Bronchial epithelial cell (primary cell): ENCODE measurements at regions not wholly inside any gene's neighbourhood (a gene's known extent, or its start where the extent isn't known, plus 50 kb on each side); places are given as distances from the start of the nearest gene placed in this dataset.

ENCODE experiments used
- DNase-seq: peaks from one replicate; pipeline ENCODE4 v3.0.0-alpha.2; 2010; ENCODE audit warnings: low read depth
- FAIRE-seq: peaks from 2 replicates; lab custom pipeline; 2011; peaks lifted over from hg19 to GRCh38; lab: Jason Lieb, UNC
- H3K27me3 ChIP-seq: 2 replicates; pipeline ENCODE4 v1.5.1; 2011; ENCODE audit warnings: low read length; ENCODE audit not compliant: control insufficient read depth, insufficient read depth
- H3K36me3 ChIP-seq: 2 replicates; pipeline ENCODE4 v1.5.1; 2011; ENCODE audit warnings: low read length; ENCODE audit not compliant: control insufficient read depth, insufficient read depth
- H3K4me3 ChIP-seq: 2 replicates; pipeline ENCODE4 v1.5.1; 2011; ENCODE audit warnings: mild to moderate bottlenecking, low read depth, low read length, control low read depth
- CTCF ChIP-seq: IDR thresholded peaks from 2 replicates; pipeline ENCODE4 v1.5.1; 2011; ENCODE audit warnings: mild to moderate bottlenecking, moderate library complexity, low read length, control low read depth, inconsistent platforms; ENCODE audit not compliant: insufficient read depth, severe bottlenecking

- no peak for DNase-seq
- no peak for FAIRE-seq
- Histone ChIP-seq H3K27me3 (no peaks in the 10 kb centered on the region), H3K36me3 (no peaks in the 10 kb centered on the region), H3K4me3 (no peak overlapping the region)
- TF ChIP-seq CTCF: no peak
These were observed 1590.7 kb upstream of the TENM3 start for GRCh38 chr4:180652533-180652932.

GRCh38 chr4:180655886-180656285 is 1587.3 kb upstream of the TENM3 start:
- H3K36me3 ChIP-seq: no peaks in the 10 kb centered on the region
- FAIRE-seq: no peak
- no peak overlapping the region for H3K4me3 ChIP-seq
- no peaks in the 10 kb centered on the region for H3K27me3 ChIP-seq
- TF ChIP-seq CTCF: no peak
- DNase-seq: no peak

GRCh38 chr4:180657881-180658280 is 1585.3 kb upstream of the TENM3 start:
- Histone ChIP-seq H3K4me3 (no peak overlapping the region), H3K36me3 (no peaks in the 10 kb centered on the region), H3K27me3 (no peaks in the 10 kb centered on the region)
- DNase-seq: no peak
- FAIRE-seq: no peak
- TF ChIP-seq CTCF: no peak

GRCh38 chr4:180664766-180665368 is 1578.3 kb upstream of the TENM3 start:
- DNase-seq: peak; percentile 75
- no peaks in the 10 kb centered on the region for H3K27me3 ChIP-seq
- no peaks in the 10 kb centered on the region for H3K36me3 ChIP-seq
- FAIRE-seq: no peak
- H3K4me3 ChIP-seq: no peak overlapping the region
- TF ChIP-seq CTCF: peak; percentile 65

- FAIRE-seq (no peak), DNase-seq (peak; percentile 6)
- no peaks in the 10 kb centered on the region for H3K36me3 ChIP-seq
- H3K4me3 ChIP-seq: no peak overlapping the region
- no peaks in the 10 kb centered on the region for H3K27me3 ChIP-seq
- no peak for TF ChIP-seq CTCF
These were observed 1577.7 kb upstream of the TENM3 start for GRCh38 chr4:180665481-180665880.

- Histone ChIP-seq H3K4me3 (no peak overlapping the region), H3K27me3 (no peaks in the 10 kb centered on the region), H3K36me3 (no peaks in the 10 kb centered on the region)
- DNase-seq (peak; percentile 33), FAIRE-seq (no peak)
- TF ChIP-seq CTCF: peak; percentile 69
These were observed 1577.0 kb upstream of the TENM3 start for GRCh38 chr4:180665994-180666824.
